ENCODE measurements at regions not wholly inside any gene's neighbourhood (a gene's known extent, or its start where the extent isn't known, plus 50 kb on each side); places are given as distances from the start of the nearest gene placed in this dataset.

GRCh38 chr10:59479426-59479825 lies 117.1 kb upstream of the FAM13C start (continued):
- TF ChIP-seq ZNF274 (IDR thresholded peaks at IDR 0.05; ENCODE audit: borderline replicate concordance, extremely low read depth, low read length) (no peak), SAP30 (IDR thresholded peaks at IDR 0.05; ENCODE audit: insufficient read depth, insufficient replicate concordance, low read length) (no peak), BRCA1 (IDR thresholded peaks at IDR 0.05; ENCODE audit: low read depth, low read length) (no peak), JUN (IDR thresholded peaks at IDR 0.05; ENCODE audit: low read depth, low read length) (no peak), KDM4A (IDR thresholded peaks at IDR 0.05; ENCODE audit: low read depth, low read length, severe bottlenecking) (no peak), SUZ12 (IDR thresholded peaks at IDR 0.05; ENCODE audit: low read length) (no peak), SP2 (IDR thresholded peaks at IDR 0.05; ENCODE audit: low read length) (no peak), ATF3 (IDR thresholded peaks at IDR 0.05; ENCODE audit: insufficient read depth, low read depth, low read length) (no peak), SIN3A (conservative IDR thresholded peaks at IDR 0.05 in 1 of 2, IDR thresholded peaks at IDR 0.05 in 1 of 2; ENCODE audit: low read depth in 1 of 2, low read length in 2 of 2) (no peak), NANOG (IDR thresholded peaks at IDR 0.05; ENCODE audit: insufficient read depth, low read depth, low read length, poor library complexity, severe bottlenecking) (no peak)
